HL-60/S4 (cell line): ENCODE measurements at regions not wholly inside any gene's neighbourhood (a gene's known extent, or its start where the extent isn't known, plus 50 kb on each side); places are given as distances from the start of the nearest gene placed in this dataset.

Source experiments
- in situ Hi-C: fragments of 300-500 bp; cut with MboI; formaldehyde crosslinking; loops from 2 replicates; pipeline ENCODE4 v1.14.3; 2022; ENCODE audit warnings: low sequenced_read_pairs

DNA sequence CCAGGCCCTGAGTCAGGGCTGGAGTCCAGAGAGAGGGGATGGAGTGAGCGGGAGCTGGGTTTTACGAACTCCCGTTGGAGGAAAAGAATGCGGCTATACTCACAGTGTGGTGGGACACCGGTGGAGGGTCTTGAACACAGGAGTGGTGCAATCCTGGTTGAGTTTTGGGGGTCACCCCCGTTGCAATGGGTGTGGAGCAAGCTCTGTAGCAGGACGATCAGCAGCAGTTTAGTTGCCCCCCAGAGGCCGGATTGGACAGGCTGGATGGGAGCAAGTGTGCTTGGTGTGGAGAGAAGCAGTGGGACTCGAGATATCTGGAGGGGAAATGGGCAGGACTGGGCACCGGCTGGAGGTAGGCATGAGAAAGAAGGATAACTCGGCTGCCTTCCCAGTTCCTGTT lies 72.3 kb upstream of the TWIST2 start:
- in situ Hi-C loops, result loop anchor here (25.0 kb wide), 1 partner anchor 413 kb away; no protein-coding TSS in a partner anchor

- in situ Hi-C loops, result loop anchor here (25.0 kb wide), 1 partner anchor 414 kb away; no protein-coding TSS in a partner anchor
Measured at GRCh38 chr2:238776003-238776760, 71.7 kb upstream of the TWIST2 start.

- in situ Hi-C loops, result loop anchor here (25.0 kb wide), 1 partner anchor 414 kb away; no protein-coding TSS in a partner anchor
Measured at GRCh38 chr2:238776761-238777046, 71.2 kb upstream of the TWIST2 start.

- in situ Hi-C loops, result loop anchor here (25.0 kb wide), 1 partner anchor 415 kb away; no protein-coding TSS in a partner anchor
Measured at GRCh38 chr2:238777369-238778067, 70.4 kb upstream of the TWIST2 start.

DNA sequence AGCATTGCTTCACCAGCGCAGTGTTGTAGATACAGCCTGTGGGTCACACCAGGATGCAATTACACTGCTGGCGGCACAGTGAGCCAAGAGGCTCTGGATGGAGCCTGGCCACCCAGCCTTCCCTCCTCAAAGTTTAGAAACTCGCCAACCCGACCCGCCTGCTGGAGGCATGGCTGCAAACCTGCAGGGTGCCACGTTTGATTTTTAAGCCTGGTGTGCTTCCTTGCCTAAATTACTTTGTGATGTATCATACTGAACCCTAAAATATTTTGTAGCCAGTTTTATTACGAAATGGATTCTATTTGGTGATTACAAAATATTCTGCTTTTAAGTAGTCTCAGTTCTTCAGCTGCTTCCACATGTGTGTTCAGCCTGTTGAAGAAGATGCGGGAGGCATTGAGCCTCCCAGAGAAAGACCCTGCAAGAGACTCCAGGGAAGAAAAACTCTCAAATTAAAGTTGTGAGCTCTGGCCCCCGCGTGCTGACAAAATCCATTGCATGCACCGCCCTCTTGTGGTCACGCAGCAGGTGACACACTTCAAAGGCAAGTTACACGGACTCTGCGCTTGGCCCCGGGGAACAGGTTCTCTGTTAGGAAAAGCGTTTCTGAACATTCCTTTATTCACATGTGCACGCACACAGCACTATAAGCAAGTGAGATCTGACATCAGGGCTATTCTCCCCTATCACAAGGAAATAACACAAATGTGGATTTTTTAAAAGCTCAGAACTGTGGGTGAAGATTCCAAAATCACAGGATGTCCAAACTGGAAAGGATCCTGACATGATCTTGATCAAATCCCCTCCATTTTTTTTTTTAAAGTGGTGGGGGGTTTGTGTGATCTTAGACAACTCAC lies 63.0 kb upstream of the TWIST2 start:
- in situ Hi-C loops, result loop anchor here (25.0 kb wide), 1 partner anchor 423 kb away; no protein-coding TSS in a partner anchor

GRCh38 chr2:238785528-238785860 lies 62.4 kb upstream of the TWIST2 start:
- in situ Hi-C loops, result loop anchor here (25.0 kb wide), 1 partner anchor 423 kb away; no protein-coding TSS in a partner anchor

GRCh38 chr2:238786379-238786778 lies 61.5 kb upstream of the TWIST2 start:
- in situ Hi-C loops, result loop anchor here (25.0 kb wide), 1 partner anchor 424 kb away; no protein-coding TSS in a partner anchor

DNA sequence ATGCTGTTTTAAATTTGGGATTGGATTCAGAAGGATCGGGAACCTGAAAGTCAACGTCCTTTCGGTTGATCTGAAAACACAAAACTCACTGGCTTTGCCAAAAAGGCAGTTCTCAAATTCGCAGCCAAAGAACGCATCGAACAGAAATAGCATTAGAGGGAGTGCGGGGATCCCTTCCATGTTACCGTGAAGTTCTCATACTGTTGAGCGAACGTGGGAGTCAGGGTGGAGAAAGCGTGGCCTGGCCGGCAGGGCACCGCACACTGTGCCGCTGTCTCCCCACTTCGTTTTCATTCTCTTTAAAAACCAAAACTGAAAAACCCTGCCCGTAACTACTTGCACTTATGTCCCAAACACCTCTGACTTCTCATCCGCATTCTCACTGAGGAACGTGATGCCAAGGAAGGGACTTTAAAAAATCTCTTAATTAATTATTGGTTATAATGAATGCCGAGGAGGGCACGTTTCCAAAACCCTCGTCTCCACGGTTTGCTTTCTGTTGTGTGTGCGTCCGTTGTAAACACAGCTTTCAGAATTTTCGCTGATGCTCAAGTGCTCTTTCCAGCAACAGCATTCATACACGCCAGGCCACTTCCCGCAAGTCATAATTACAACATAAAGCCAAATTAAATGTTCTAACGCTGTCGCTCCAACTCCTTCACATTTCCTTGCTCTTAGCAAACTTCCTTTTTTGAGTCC lies 60.9 kb upstream of the TWIST2 start:
- in situ Hi-C loops, result loop anchor here (25.0 kb wide), 1 partner anchor 425 kb away; no protein-coding TSS in a partner anchor

DNA sequence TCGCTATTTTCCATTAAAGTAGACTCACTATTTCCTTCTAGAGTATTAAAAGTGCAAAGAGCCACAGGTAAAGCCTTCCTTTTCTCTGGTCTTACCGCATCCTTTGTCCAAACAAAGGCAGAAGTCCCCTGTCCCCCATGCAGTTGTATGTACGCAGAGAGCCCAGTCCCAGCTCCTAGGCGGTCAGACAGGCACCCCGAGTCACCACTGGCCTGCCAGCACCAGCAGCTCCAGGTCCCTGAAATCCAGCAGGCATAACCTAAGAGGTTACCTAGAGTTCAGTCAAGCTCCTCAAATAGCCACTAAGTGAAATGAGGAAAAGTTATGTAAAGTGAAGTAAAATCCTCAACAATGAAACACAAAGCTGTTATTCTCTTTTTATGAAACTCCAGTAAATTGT lies 60.4 kb upstream of the TWIST2 start:
- in situ Hi-C loops, result loop anchor here (25.0 kb wide), 1 partner anchor 425 kb away; no protein-coding TSS in a partner anchor

DNA sequence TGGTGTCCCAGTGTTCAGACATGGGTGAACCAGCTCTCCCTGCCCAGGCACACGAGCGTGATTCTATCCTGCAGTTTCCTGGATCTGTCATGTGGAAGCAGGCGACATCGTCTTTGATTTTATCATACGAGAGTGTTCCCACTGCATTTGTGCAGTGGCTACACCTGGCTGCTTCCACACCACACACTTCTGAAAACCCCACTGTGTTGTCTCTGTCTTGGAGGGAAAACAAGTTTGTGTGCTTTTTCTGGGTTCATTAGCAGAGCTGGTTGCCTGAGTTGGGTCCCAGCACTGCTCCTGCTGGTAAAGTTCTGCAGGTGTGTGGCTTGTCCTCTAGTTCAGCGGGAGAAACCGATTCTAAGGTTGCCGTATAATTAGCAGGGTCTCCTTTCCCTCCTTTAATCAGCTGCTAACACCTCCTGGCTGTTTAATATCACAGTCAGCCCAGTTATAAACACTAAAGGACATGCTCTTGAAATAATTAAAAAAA lies 58.5 kb upstream of the TWIST2 start:
- in situ Hi-C loops, result loop anchor here (25.0 kb wide), 1 partner anchor 427 kb away; no protein-coding TSS in a partner anchor

- in situ Hi-C loops, result loop anchor here (25.0 kb wide), 1 partner anchor 428 kb away; no protein-coding TSS in a partner anchor
Measured at GRCh38 chr2:238790126-238790832, 57.6 kb upstream of the TWIST2 start.

DNA sequence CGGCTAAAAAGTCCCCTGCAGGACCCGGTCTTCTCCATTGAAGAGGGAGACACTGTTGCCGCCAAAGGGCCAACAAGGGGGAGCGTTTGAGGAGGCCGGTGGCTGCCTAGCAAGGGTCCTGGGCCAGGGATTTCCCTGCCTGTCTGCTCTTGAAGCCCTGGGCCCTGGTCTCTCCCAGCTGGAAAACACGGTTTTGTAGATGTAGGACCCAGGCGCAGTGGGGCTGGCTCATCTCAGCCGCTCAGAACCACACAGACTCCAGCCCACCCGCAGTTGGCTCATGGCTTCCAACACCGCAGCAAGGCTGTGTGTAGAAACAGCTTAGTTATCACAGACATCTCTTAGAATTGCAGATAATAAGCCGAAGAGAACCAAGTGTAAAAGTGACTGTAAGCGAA lies 57.1 kb upstream of the TWIST2 start:
- in situ Hi-C loops, result loop anchor here (25.0 kb wide), 1 partner anchor 429 kb away; no protein-coding TSS in a partner anchor

DNA sequence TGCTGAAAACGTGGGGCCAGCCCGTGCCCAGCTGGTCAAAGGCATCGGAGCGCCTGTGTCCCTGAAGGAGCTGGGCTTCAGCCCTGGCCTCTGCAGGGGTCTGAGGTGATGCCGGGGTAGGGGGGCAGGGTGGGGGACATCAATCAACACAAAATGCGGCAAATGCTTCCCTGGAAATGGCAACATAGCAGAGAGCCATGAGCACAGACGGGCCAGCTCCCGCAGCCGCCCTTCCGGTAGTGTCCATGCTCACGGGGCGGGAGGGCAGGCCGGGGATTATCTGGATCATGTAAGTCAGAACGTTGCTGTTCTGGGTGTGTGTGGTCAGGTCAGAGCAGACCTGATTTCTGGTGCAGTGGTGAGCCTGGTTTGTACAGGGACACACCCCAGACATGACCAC lies 56.5 kb upstream of the TWIST2 start:
- in situ Hi-C loops, result loop anchor here (25.0 kb wide), 1 partner anchor 429 kb away; no protein-coding TSS in a partner anchor

- in situ Hi-C loops, result loop anchor here (25.0 kb wide), 1 partner anchor 431 kb away; no protein-coding TSS in a partner anchor
Measured at GRCh38 chr2:238793306-238793705, 54.6 kb upstream of the TWIST2 start.

- in situ Hi-C loops, result loop anchor here (25.0 kb wide), 1 partner anchor 432 kb away; no protein-coding TSS in a partner anchor
Measured at GRCh38 chr2:238793801-238794449, 54.0 kb upstream of the TWIST2 start.

DNA sequence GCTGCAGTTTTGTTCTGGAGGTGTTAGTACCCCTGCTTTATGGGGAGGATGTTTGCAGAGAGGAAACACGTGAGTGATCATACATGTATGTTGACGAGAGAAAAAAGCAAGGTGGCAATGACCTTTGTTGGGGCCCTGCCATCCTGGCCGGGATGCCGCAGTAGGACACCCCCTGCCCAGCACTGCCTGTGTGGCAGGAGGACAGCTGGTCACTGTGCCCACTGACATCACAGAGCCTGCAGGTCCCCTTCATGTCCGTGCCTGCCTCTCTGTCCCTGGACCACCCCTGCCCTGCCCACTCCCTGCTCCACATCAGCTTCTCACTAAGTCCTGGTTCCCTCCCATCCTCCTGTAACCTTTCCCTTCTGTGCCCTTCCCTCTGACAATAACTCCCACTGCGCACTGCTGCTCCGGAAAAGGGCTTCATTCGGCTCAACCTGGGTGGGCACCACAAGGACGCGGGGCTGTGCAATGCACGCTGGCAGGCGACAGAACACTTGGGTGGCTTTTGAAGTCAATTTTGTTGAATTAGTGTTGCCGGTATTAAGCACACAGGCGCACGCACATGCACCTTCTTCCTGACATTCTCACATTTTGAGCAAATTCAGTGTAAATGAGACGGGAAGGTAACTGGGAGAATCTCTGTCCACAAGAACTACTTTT lies 51.5 kb upstream of the TWIST2 start:
- in situ Hi-C loops, result loop anchor here (25.0 kb wide), 1 partner anchor 434 kb away; no protein-coding TSS in a partner anchor

GRCh38 chr2:238797537-238797936 lies 50.3 kb upstream of the TWIST2 start:
- in situ Hi-C loops, result loop anchor here (25.0 kb wide), 1 partner anchor 435 kb away; no protein-coding TSS in a partner anchor
